ENCODE measurements at regions not wholly inside any gene's neighbourhood (a gene's known extent, or its start where the extent isn't known, plus 50 kb on each side); places are given as distances from the start of the nearest gene placed in this dataset.

GRCh38 chr6:48183811-48184605 lies 73.0 kb upstream of the PTCHD4 start:
- no peak for DNase-seq
- intact Hi-C loops (cut with DNase I; ENCODE audit: low total_unique reads), result no loop called here
- no peaks in the 10 kb centered on the region for H3K27me3 ChIP-seq
- 67 to 83% methylated on average over 4 of the region's 4 CpGs for WGBS, 2 donors (ENCODE audit: low coverage in 1 of 2)
- no peaks in the 10 kb centered on the region for H3K36me3 ChIP-seq
- H3K27ac ChIP-seq, result no peak overlapping the region
- H3K4me3 ChIP-seq, result no peak overlapping the region
- no peak for TF ChIP-seq POLR2AphosphoS5 (IDR thresholded peaks at IDR 0.05)
- in situ Hi-C loops (cut with MboI; ENCODE audit: low pct_ligation_motif_present in 1 of 4, low pct_unique_long_range_greater_than_20kb in 1 of 4, low sequenced_read_pairs in 3 of 4), result no loop called here
- H3K9me3 ChIP-seq, result no peaks in the 10 kb centered on the region
- no peaks in the 10 kb centered on the region for H3K4me1 ChIP-seq

GRCh38 chr6:48183178-48183577 lies 72.2 kb upstream of the PTCHD4 start:
- TF ChIP-seq CTCF (IDR thresholded peaks at IDR 0.05) (no peak), POLR2A (IDR thresholded peaks at IDR 0.05) (no peak), POLR2AphosphoS5 (IDR thresholded peaks at IDR 0.05) (no peak), EP300 (IDR thresholded peaks at IDR 0.05; ENCODE audit: low read depth) (no peak)
- DNase-seq, result no peak
- WGBS, 2 donors (ENCODE audit: low coverage in 1 of 2), result 77 to 86% methylated on average over 1 of the region's 1 CpG
- H3K36me3 ChIP-seq, result no peaks in the 10 kb centered on the region
- no peaks in the 10 kb centered on the region for H3K4me1 ChIP-seq
- intact Hi-C loops (cut with DNase I; ENCODE audit: low total_unique reads), result no loop called here
- H3K27me3 ChIP-seq, result no peaks in the 10 kb centered on the region
- no peaks in the 10 kb centered on the region for H3K9me3 ChIP-seq
- in situ Hi-C loops (cut with MboI; ENCODE audit: low pct_ligation_motif_present in 1 of 4, low pct_unique_long_range_greater_than_20kb in 1 of 4, low sequenced_read_pairs in 3 of 4), result no loop called here
- no peak overlapping the region for H3K27ac ChIP-seq
- H3K4me3 ChIP-seq, result no peak overlapping the region

- intact Hi-C loops (cut with DNase I; ENCODE audit: low total_unique reads), result no loop called here
- H3K27ac ChIP-seq, result no peak overlapping the region
- in situ Hi-C loops (cut with MboI; ENCODE audit: low pct_ligation_motif_present in 1 of 4, low pct_unique_long_range_greater_than_20kb in 1 of 4, low sequenced_read_pairs in 3 of 4), result no loop called here
- WGBS, 2 donors (ENCODE audit: low coverage in 1 of 2), result 69 to 74% methylated on average over 2 of the region's 2 CpGs
- H3K4me3 ChIP-seq, result no peak overlapping the region
- H3K4me1 ChIP-seq, result no peaks in the 10 kb centered on the region
- H3K27me3 ChIP-seq, result no peaks in the 10 kb centered on the region
- no peaks in the 10 kb centered on the region for H3K36me3 ChIP-seq
- H3K9me3 ChIP-seq, result no peaks in the 10 kb centered on the region
- TF ChIP-seq POLR2AphosphoS5 (IDR thresholded peaks at IDR 0.05) (no peak), CTCF (IDR thresholded peaks at IDR 0.05) (no peak), POLR2A (IDR thresholded peaks at IDR 0.05) (no peak), EP300 (IDR thresholded peaks at IDR 0.05; ENCODE audit: low read depth) (no peak)
- DNase-seq, result no peak
These were observed 67.7 kb upstream of the PTCHD4 start for GRCh38 chr6:48178700-48179099.

- intact Hi-C loops (cut with DNase I; ENCODE audit: low total_unique reads) (no loop called here), in situ Hi-C loops (cut with MboI; ENCODE audit: low pct_ligation_motif_present in 1 of 4, low pct_unique_long_range_greater_than_20kb in 1 of 4, low sequenced_read_pairs in 3 of 4) (no loop called here)
- no peaks in the 10 kb centered on the region for H3K27me3 ChIP-seq
- DNase-seq, result no peak
- TF ChIP-seq POLR2A (IDR thresholded peaks at IDR 0.05) (no peak), POLR2AphosphoS5 (IDR thresholded peaks at IDR 0.05) (no peak), CTCF (IDR thresholded peaks at IDR 0.05) (no peak), EP300 (IDR thresholded peaks at IDR 0.05; ENCODE audit: low read depth) (no peak)
- WGBS, 2 donors (ENCODE audit: low coverage in 1 of 2), result 92% methylated on average over 3 of the region's 3 CpGs; no CpG with 5 or more reads in 1 of the 2 donors
- H3K4me1 ChIP-seq, result no peaks in the 10 kb centered on the region
- H3K27ac ChIP-seq, result no peak overlapping the region
- no peaks in the 10 kb centered on the region for H3K36me3 ChIP-seq
- no peak overlapping the region for H3K4me3 ChIP-seq
- no peaks in the 10 kb centered on the region for H3K9me3 ChIP-seq
These were observed 66.8 kb upstream of the PTCHD4 start for GRCh38 chr6:48177786-48178185.
